HT1080 (cell line): ENCODE measurements at regions not wholly inside any gene's neighbourhood (a gene's known extent, or its start where the extent isn't known, plus 50 kb on each side); places are given as distances from the start of the nearest gene placed in this dataset.

Experiments
- DNase-seq: peaks from one replicate; pipeline ENCODE4 v3.0.0-alpha.2; 2015; ENCODE audit warnings: low read depth

GRCh38 chr4:29199025-29199424 is 1521.1 kb upstream of the PCDH7 start:
- no peak for DNase-seq

GRCh38 chr4:29199485-29199884 is 1520.7 kb upstream of the PCDH7 start:
- no peak for DNase-seq

GRCh38 chr4:29213020-29213419 is 1507.1 kb upstream of the PCDH7 start:
- DNase-seq: no peak

DNA sequence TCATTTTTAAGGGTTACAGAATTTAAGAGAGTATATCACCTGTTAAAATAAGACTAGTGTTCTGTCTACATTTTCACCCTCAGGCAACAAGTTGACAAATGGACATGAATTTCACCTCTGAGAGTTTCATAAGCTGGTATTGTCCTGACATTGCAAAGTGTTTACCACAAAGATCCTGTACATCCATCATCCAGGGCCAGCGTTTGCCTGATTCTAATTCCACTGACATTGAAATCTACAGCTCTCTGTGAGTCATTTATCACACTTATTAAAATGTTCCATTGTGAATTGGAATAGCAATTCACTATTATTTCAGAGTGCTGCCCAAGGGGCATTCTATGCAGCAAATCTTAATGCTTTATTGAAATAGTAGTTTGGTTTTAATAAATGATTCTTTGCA is 1499.4 kb upstream of the PCDH7 start:
- DNase-seq: no peak

DNA sequence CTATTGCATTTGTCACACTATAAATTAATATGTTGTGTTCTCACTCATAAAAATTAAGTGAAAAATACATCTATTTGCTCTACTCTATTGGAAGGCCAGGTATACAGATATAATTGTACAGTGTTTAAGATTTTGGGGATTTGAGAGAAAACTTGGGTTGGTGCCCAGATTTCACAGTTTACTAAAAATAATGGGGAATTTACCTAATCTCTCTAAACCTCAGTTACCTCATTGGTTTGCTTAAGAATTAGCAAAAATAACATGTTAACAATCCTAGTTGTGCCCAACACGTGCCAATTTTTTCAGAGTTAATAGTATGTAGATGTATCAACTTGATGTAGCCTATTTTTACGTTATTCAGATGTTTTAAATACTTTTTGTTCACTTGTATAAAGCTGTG is 1495.3 kb upstream of the PCDH7 start:
- no peak for DNase-seq

DNA sequence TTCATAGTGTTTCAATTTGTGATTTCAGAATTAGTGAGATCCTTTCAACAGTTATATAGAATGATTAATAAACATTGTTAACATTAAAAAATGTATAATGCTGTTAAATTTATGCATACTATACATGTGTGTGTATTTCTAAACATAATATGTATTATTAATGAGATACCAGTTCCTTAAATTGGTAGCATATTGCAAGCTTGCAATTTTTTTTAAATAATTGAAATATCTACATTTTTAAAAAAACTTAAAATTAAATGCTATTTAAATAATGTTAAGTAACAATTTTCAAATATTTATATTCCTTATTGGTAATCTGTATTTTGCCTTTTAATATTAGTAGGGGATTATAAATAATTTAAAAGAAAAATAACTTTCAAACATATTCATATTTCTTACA is 1479.5 kb upstream of the PCDH7 start:
- DNase-seq: no peak

GRCh38 chr4:29243054-29243453 is 1477.1 kb upstream of the PCDH7 start:
- DNase-seq: no peak

DNA sequence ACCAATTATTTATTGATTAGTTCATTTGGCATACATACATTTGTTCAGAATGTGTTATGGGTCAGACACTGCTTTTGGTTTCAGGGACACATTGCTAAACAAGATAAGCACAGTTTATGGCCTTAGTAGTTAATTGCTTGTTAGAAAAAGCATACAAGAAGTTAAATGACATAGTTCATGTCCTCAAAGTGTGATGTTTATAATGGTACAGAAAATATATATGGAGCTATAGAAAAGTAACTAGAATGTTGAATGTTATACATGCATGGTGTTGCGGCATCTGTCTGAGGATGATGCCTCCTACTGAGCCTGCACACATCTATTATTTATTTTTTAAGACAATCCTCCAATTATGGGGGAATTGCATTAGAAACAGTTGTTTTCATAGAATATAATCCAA is 1476.3 kb upstream of the PCDH7 start:
- no peak for DNase-seq

DNA sequence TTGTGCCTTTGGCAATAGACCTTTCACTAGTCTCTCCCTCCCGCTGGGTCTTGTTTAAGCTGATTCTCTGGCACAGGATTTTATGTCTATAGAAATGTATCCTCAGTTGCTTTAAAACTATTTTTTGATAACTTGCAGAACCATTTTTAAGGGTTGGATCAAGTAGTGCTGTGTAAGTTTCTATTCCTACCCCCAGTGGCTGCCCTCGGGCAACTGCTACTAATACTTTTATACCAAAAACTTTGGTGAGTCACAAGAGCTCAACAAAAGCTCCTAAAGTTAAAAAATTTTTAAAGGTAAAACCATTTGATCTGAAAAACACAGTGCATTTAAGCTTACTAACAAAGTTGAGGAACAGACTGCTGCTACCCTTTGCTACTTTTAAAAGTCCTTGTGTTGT is 1460.6 kb upstream of the PCDH7 start:
- no peak for DNase-seq

DNA sequence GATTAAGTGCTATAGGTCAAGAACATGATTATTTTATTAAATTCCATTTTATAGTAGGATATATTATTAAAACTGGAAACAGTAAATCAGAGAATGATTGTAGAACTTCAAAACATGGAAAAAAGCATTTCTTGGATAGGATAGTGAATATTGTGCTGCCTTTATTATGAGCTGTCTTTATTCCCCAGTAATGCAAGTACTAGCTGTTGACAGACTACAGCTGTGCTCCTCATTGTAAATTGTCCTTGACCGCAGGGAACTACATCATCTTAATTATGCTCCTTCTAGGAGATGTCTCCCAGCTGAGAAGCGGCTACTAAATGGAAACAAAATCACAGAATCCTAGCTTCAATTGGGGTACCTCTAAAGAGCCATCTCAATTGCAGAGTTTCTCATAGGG is 1457.2 kb upstream of the PCDH7 start:
- DNase-seq: no peak

DNA sequence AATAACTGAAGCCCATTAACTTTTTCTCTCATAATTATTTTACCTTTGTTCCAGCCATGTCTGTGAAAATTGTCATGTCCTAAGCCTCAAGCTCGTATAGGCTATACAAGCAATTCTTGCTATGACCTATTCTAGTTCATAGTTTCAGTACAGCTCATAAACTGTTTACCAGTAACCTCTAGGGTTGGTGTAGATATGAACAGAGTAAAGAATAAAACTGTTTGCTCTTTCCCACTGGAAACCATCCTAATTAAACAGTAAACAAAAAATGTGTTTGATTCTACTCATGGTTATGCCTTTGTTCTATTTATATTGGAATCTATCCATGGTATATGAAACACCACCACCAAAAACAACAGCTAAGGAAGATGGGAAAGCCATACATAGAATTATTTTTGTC is 1444.0 kb upstream of the PCDH7 start:
- DNase-seq: no peak

DNA sequence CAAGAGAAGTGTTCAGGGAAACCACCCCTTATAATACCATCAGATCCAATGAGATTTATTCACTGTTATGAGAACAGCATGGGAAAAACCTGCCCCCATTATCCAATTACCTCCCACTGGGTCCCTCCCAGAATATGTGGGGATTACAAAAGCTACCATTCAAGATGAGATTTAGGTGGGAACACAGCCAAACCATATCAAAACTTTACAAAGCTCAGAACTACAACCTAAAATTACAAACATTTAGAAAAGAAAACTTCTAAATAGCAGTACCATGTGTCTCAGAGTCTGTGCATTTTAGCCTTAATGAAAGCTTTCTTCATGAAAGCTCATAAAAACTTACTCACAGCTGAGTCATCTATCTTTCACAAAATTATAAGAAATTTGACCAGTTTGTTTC is 1442.8 kb upstream of the PCDH7 start:
- DNase-seq: peak; percentile 80

- DNase-seq: peak; percentile 69
Observed at GRCh38 chr4:29278585-29278984, 1441.6 kb upstream of the PCDH7 start.

DNA sequence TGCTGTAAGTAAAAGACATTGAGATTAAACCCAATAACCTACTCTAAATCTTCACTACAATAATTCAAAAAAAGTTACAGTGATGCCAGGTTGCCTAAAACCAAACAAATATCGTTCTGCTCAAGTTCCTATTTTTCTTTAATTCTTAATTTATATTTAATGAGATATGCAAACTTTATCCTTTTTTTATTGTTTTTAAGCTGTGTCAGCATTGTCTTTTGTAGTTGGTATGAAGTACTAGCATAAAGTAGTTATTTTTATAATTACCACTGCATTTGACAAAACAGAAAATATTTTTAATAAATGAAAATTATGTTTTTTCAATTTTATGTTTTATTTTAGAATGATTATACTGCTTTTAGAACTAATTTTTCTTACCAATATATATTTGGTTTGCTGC is 1431.1 kb upstream of the PCDH7 start:
- no peak for DNase-seq

GRCh38 chr4:29295280-29295679 is 1424.9 kb upstream of the PCDH7 start:
- DNase-seq: no peak

DNA sequence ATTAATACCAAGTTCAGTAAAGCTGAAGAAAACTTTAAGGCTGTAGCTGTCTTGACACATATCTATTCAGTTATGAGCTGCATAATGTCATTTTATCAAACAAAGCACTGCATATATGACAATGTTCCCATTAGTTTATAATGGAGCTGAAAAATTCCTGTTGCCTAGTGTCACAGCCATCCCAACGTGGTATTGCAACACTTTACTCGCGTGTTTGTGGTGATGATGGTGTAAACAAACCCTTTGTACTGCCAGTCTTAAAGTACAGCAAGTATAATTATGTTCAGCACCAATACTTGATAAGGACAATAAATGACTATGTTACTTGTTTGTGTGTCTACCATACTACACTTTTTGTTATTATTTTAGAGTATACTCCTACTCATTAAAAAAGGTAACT is 1415.6 kb upstream of the PCDH7 start:
- peak; percentile 11 for DNase-seq

- DNase-seq: no peak
Observed at GRCh38 chr4:29307256-29307655, 1412.9 kb upstream of the PCDH7 start.

DNA sequence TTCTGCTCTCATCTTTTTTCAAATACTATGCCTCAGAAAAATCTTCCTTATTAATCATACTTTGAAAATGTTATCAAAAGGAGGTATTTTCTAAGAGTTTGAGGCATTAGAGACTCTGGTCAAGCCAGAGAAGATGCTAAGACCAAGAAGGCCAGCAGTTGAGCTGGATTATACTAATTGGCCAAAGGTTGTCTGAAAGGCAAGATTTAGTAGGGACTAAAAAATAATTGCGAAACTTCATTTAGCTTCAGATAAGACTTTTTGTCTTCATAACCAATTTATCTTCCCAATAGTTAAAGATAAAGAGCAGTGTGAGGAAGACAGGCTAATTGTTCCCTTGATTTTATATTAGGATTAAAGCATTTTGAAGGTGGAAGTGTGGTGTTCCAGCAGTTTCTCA is 1412.4 kb upstream of the PCDH7 start:
- DNase-seq: no peak

DNA sequence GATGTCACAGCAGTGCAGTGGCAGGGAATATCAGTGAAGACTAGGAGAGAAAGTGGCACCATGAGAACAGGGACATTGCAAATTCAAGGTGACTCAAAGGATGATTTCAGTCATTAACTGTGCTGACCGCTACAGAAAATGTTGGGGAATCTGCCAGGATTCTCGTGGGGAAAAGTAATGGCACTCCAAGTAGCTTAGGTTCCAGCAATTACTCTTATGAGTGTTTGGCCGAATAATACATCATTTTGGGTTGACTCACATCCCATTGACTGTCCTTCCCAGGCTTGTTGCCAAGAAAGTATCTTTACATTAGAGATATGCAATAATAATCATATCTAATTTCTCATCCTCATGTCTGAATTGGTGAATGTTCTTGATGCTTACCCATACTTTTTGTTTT is 1411.1 kb upstream of the PCDH7 start:
- peak; percentile 73 for DNase-seq

DNA sequence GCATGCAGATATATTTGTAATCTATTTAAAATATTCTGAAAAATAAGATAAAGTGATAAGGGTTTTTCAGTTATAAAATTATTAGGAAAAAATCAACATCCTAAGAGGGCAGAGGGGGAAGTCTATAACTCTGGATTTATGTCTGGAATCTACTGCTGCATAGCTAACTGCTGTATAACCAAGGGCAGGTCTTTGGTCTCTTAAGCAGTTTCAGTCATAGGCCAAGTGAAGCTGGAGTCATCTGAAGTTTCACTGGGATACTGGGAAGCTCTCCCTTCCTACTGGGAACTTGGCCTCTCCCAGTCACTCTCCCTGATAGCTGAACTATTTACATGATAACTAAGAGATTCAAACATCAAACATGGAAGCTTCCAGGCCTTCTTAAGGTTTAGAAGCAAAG is 1409.9 kb upstream of the PCDH7 start:
- DNase-seq: no peak

- peak; percentile 45 for DNase-seq
Observed at GRCh38 chr4:29311247-29311646, 1408.9 kb upstream of the PCDH7 start.

- no peak for DNase-seq
Observed at GRCh38 chr4:29319663-29320340, 1400.4 kb upstream of the PCDH7 start.

DNA sequence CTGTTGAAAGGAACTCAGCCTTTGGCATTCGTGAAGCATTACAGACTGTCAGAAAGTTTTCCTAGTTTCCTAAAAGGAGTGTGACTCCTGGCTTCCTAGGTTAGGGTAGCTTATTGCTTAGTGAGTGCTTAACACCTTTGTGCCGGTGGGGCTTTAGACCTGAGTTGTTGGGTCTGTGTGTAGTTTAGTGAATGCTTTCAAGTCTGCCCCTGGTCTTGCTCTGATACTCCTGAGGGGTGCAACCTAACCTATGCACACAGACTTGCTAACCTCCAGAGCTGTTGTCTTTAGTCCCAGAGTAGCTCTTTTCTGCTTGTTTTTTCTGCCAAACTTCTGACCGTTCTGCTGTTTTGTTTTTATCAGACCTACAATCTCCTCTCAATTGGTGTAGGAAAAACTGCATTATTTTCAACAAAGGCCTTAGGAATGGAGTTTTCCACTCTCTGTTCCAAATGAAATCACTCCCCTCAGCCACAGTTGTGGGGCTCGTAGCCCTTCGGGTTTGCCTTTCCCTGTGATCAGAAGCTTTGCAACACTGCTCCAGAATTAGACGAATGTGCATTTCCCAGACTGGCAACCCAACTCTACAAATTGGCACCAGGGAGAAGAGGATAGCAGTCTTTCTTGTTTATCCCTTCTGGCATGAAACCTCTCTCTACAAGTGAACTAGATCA is 1399.1 kb upstream of the PCDH7 start:
- no peak for DNase-seq
